ENCODE measurements at regions not wholly inside any gene's neighbourhood (a gene's known extent, or its start where the extent isn't known, plus 50 kb on each side); places are given as distances from the start of the nearest gene placed in this dataset.

DNA sequence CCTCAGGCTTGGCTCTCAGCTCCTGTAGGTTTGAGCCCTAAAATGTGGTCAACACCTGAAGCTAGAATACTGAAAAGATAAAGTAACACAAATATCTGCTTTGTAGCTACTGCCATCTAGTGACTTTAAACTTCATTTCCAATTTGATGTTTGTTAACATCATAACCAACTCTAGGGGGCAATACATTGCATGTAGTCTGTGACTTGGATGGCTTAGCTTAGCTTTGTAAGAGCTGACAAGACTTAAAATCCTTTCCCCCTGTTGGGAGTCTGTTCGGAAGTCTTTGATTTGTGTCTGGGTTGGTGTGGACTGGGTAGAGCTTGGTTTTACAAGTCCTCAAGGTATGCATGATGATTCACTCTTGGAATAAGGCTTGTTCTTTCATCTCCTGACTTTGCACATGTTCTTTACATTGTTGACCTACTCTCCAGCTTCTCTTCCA, 51.7 kb downstream of the SCN11A start:
- DNase-seq = no peak
- Mint-ChIP-seq H3K4me3 (no peak overlapping the region), H3K4me1 (ENCODE audit: low read depth) (no peaks in the 10 kb centered on the region), H3K27me3 (peaks cover 2% of the 10 kb centered on the region), H3K9me3 (no peaks in the 10 kb centered on the region), H3K27ac (no peak overlapping the region), H3K36me3 (no peaks in the 10 kb centered on the region)
- CTCF ChIA-PET = interaction anchor here (0.5 to 2.9 kb wide), 49 partner anchors 9 to 750 kb away, joined by 3 to 29 read pairs (median 4); partner anchors contain the start of gene EXOG
- intact Hi-C loops (cut with micrococcal nuclease) = loop anchor here (1.0 kb wide), 3 partner anchors 288 to 479 kb away; no protein-coding TSS in a partner anchor
- POLR2A ChIA-PET = interaction anchor here (0.6 kb wide), 1 partner anchor 13 kb away, joined by 3 read pairs; no protein-coding TSS in a partner anchor

DNA sequence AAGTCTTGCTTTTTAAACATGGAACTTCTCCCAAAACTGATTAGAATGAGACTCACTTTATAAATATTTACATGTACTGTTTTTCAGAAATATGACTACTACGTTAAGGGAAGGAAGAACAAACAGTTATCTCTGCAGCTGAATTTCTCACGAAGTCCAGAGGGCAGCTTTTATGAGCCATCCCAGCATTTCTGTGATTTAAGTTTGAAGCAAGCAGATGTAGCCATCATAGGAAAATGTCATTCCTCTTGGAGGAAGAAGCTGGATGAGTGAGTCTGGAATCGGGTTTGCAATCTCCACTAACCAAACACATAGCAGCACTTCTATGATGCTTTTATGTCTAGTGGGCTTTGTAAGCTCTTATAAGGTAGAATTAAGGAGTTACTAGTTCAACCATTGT, 53.7 kb downstream of the SCN11A start:
- POLR2A ChIA-PET = no interaction called here
- DNase-seq = no peak

DNA sequence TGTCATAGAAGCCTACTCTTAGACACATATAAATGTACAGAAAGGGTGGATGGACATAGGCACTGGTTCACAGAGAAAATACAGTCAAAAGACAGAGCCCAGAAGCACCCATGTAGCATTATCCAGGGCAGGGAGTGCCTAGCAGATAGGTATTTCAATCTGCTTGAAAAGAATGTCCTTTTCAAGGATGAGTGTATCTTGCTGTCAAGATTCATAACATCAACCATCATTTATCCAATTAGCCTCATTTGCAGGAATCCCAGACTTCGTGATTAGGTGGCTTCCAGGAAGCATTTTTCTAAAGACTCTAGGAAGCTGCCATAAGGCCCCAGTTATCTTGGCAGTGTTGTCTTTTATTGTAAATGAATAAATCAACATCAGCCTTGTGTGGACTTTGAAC, 55.6 kb downstream of the SCN11A start:
- no peak for DNase-seq
- peaks cover 9% of the 10 kb centered on the region for H3K27me3 Mint-ChIP-seq
- H3K4me1 Mint-ChIP-seq (ENCODE audit: low read depth) = no peaks in the 10 kb centered on the region
- H3K36me3 Mint-ChIP-seq = no peaks in the 10 kb centered on the region
- no peak overlapping the region for H3K4me3 Mint-ChIP-seq
- CTCF ChIA-PET = no interaction called here
- H3K9me3 Mint-ChIP-seq = no peaks in the 10 kb centered on the region
- intact Hi-C loops (cut with micrococcal nuclease) = no loop called here
- H3K27ac Mint-ChIP-seq = no peak overlapping the region
- POLR2A ChIA-PET = no interaction called here

More for the DNA sequence above, 53.7 kb downstream of the SCN11A start:
- Mint-ChIP-seq H3K4me1 (ENCODE audit: low read depth) (no peaks in the 10 kb centered on the region), H3K36me3 (no peaks in the 10 kb centered on the region), H3K27ac (no peak overlapping the region), H3K9me3 (no peaks in the 10 kb centered on the region), H3K27me3 (peaks cover 7% of the 10 kb centered on the region), H3K4me3 (no peak overlapping the region)
- CTCF ChIA-PET = interaction anchor here (1.0 to 2.9 kb wide), 4 partner anchors 16 to 477 kb away, joined by 3 to 29 read pairs (median 12); no protein-coding TSS in a partner anchor
- intact Hi-C loops (cut with micrococcal nuclease) = no loop called here

DNA sequence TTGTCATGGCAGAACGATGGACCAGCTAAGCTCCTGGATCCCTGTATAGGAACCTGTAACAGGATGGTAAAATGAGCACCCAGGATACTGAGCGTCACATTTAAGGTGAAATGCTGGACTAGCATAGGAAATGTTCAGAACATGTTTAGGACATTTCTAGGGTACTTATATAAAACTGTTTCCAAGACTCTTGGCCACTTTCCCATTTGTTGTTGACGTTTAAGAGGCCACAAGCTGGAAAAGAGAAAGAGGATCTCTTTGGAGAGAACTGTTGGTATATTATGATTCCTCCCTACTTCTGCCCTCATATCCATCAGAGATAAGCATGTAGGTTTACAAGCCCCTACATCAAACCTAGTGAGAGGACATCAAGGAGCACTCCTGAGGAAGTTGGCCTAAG, 57.5 kb downstream of the SCN11A start:
- Mint-ChIP-seq H3K4me1 (ENCODE audit: low read depth) (no peaks in the 10 kb centered on the region), H3K27me3 (peaks cover 12% of the 10 kb centered on the region), H3K36me3 (no peaks in the 10 kb centered on the region), H3K9me3 (no peaks in the 10 kb centered on the region), H3K4me3 (no peak overlapping the region), H3K27ac (no peak overlapping the region)
- no peak for DNase-seq
- ChIA-PET POLR2A (no interaction called here), CTCF (no interaction called here)
- intact Hi-C loops (cut with micrococcal nuclease) = no loop called here

DNA sequence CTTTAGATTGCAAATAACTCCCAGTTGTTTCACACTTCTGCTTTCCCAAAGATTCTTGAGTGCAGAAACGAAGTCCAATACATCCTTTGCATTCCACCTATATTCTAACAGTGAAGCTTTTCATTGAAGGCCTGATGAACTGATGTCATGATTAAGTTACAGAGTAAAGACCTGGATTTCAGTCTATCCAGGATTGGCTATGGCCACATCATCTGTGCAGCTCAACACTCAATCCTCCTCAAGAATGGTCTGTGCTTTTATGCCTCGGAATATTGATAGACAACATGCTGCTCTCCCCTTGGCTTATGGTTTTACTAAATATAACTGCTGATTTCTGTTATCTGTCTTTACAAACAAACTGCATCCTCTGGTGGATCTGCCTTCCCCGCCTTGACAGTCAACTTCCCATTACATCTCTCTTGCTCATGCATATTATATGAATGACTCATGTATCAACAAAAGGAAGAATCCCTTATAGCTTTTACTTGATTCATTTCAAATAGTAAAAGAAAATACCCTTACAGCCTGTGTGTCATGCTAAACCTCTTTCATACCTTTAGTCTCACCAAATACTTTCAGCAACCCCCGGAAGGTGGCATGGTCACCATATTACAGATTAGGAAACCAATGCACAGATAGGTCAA, 59.5 kb downstream of the SCN11A start:
- CTCF ChIA-PET = interaction anchor here (1.6 kb wide), 1 partner anchor 8 kb away, joined by 8 read pairs; no protein-coding TSS in a partner anchor
- DNase-seq = no peak
- H3K9me3 Mint-ChIP-seq = no peaks in the 10 kb centered on the region
- POLR2A ChIA-PET = no interaction called here
- H3K4me1 Mint-ChIP-seq (ENCODE audit: low read depth) = no peaks in the 10 kb centered on the region
- no peak overlapping the region for H3K27ac Mint-ChIP-seq
- H3K36me3 Mint-ChIP-seq = no peaks in the 10 kb centered on the region
- intact Hi-C loops (cut with micrococcal nuclease) = no loop called here
- H3K27me3 Mint-ChIP-seq = peaks cover 19% of the 10 kb centered on the region
- H3K4me3 Mint-ChIP-seq = no peak overlapping the region

DNA sequence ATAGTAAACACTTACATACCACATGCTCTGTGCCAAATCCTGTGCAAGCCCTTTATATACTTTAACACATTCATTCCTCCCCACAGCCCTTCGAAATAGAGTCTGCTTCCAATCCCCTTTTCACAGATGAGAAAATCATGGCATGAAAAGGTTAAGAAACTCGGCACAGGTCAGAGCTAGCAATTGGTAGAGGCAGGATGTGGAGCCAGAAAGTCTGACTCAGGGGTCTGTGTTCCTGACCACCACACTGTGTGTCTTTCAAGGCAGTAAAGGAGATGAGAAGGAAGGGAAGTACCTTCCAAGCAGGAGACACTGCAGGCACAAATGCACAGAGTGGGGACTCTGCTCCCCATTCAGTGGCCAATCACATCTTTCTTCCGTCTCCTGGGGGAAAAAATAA, 61.1 kb downstream of the SCN11A start:
- Mint-ChIP-seq H3K27me3 (peaks cover 19% of the 10 kb centered on the region), H3K36me3 (no peaks in the 10 kb centered on the region), H3K4me1 (ENCODE audit: low read depth) (no peaks in the 10 kb centered on the region), H3K9me3 (no peaks in the 10 kb centered on the region), H3K4me3 (no peak overlapping the region), H3K27ac (no peak overlapping the region)
- intact Hi-C loops (cut with micrococcal nuclease) = no loop called here
- no peak for DNase-seq
- ChIA-PET CTCF (interaction anchor here (1.6 kb wide), 1 partner anchor 9 kb away, joined by 8 read pairs; no protein-coding TSS in a partner anchor), POLR2A (no interaction called here)

DNA sequence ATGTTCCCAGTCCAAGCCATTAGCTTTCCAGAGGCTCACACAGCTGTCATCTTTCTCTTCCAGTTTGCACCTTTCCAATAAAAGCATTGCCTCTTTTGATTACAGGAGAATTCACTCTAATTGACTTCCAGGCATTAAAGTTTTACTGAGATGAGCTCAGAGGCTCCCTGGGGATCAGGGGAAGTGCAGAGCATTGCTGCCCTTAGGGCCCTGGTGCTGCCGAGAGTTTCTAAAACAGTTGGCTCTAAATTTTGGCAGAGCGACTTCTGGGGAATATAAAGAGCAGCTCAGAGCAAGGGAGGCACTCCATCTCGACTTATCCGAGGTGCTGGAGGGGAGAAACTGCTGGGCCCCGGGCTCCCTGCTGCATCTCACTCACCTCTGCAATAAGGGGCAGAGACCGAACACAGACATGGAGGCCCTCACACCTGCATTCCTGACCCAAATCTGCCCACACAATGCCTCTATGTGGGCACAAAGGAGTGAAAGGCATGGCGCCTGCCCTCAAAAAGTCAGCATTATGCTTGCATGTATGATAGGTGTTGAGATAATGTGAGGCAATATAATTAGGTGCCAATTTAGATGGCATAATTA, 61.7 kb downstream of the SCN11A start:
- ChIA-PET POLR2A (no interaction called here), CTCF (no interaction called here)
- Mint-ChIP-seq H3K27ac (no peak overlapping the region), H3K9me3 (no peaks in the 10 kb centered on the region), H3K36me3 (no peaks in the 10 kb centered on the region), H3K27me3 (peaks cover 19% of the 10 kb centered on the region), H3K4me1 (ENCODE audit: low read depth) (no peaks in the 10 kb centered on the region), H3K4me3 (no peak overlapping the region)
- intact Hi-C loops (cut with micrococcal nuclease) = no loop called here
- DNase-seq = no peak

DNA sequence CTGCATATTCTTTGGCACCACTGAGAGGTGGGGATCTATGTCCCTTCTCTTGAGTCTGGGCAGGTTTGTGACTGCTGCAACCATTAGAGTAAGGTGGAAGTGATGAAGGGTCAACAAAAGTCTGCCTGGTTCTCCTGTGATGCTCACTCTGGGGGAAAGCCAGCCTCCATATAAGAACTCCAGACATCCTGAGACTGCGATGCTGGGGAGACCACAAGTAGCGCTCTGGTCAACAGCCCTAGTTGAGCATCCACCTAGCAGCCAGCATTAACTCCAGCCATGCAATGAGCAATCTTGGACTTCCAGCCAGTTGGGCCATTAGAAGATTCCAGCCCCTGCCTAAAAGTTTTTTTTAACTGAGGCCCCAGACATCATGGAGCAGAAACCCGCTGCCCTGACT, 62.8 kb downstream of the SCN11A start:
- H3K27me3 Mint-ChIP-seq = peaks cover 21% of the 10 kb centered on the region
- H3K27ac Mint-ChIP-seq = no peak overlapping the region
- intact Hi-C loops (cut with micrococcal nuclease) = no loop called here
- CTCF ChIA-PET = no interaction called here
- H3K9me3 Mint-ChIP-seq = no peaks in the 10 kb centered on the region
- POLR2A ChIA-PET = no interaction called here
- no peaks in the 10 kb centered on the region for H3K4me1 Mint-ChIP-seq (ENCODE audit: low read depth)
- DNase-seq = no peak
- H3K36me3 Mint-ChIP-seq = no peaks in the 10 kb centered on the region
- no peak overlapping the region for H3K4me3 Mint-ChIP-seq

DNA sequence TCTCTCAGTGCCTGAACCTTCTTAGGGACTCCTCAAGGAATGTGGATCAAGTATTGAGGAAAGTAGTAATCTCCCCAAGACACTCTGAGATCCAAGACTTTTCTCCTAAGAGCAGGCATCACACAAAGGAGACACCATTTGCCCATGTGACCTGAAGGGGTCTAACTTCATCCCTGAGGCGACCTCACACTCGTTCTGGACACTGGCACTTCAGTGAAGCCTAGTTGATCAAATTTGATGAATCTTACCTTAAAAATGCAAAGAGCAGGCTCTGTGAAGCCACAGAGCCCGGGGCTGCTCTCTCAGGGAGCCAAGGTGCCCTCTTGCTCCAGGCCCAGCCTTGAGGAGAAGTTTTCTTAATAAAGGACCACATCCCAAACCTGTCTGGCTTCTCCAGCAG, 64.3 kb downstream of the SCN11A start:
- no peak for DNase-seq
- ChIA-PET POLR2A (no interaction called here), CTCF (interaction anchor here (1.4 kb wide), 1 partner anchor 12 kb away, joined by 6 read pairs; no protein-coding TSS in a partner anchor)
- intact Hi-C loops (cut with micrococcal nuclease) = no loop called here
- H3K9me3 Mint-ChIP-seq = no peaks in the 10 kb centered on the region
- no peaks in the 10 kb centered on the region for H3K4me1 Mint-ChIP-seq (ENCODE audit: low read depth)
- H3K36me3 Mint-ChIP-seq = no peaks in the 10 kb centered on the region
- no peak overlapping the region for H3K4me3 Mint-ChIP-seq
- no peak overlapping the region for H3K27ac Mint-ChIP-seq
- peaks cover 15% of the 10 kb centered on the region for H3K27me3 Mint-ChIP-seq

DNA sequence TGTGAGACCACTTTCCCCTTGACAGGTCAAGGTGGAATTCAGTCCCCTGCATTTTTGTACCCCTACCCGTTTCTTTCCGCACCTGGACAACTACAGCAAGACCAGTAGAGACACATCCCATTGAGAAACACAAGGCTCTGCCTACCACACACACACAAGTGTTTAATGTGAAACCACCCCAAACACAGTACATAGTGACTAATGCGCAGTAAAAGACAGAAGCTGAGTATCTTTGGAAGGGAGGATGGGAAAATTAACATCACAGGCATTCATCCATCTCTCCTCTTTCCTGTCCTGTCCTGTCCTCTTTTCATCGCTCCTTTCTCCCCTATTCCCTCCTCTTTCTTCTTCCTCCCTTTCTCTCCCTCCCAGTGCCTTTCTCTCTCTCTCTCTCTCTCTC, 64.8 kb downstream of the SCN11A start:
- CTCF ChIA-PET = interaction anchor here (1.2 kb wide), 1 partner anchor 13 kb away, joined by 4 read pairs; no protein-coding TSS in a partner anchor
- Mint-ChIP-seq H3K4me1 (ENCODE audit: low read depth) (no peaks in the 10 kb centered on the region), H3K36me3 (no peaks in the 10 kb centered on the region), H3K9me3 (no peaks in the 10 kb centered on the region), H3K4me3 (no peak overlapping the region), H3K27me3 (peaks cover 12% of the 10 kb centered on the region), H3K27ac (no peak overlapping the region)
- DNase-seq = no peak
- intact Hi-C loops (cut with micrococcal nuclease) = no loop called here
- POLR2A ChIA-PET = no interaction called here

DNA sequence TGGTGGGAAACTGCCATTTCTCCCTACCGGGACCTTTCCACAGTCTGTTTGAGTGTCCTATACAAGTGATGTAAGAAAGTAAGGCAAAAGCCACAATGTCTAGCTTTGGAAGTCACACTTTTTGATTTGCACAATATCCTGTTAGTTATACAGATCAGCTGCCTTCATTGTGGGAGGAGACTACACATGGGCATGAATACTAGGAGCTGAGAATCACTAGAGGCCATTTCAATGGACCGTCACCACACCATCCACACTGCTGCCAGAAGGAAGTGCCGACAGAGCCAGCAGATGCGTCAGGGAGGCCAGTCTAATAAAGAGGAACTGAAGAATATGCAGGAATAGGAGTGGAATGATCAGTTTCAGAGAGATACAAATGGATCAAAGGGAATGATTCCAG, 65.8 kb downstream of the SCN11A start:
- intact Hi-C loops (cut with micrococcal nuclease) = no loop called here
- no peak for DNase-seq
- CTCF ChIA-PET = interaction anchor here (1.2 kb wide), 1 partner anchor 14 kb away, joined by 4 read pairs; no protein-coding TSS in a partner anchor
- Mint-ChIP-seq H3K4me1 (ENCODE audit: low read depth) (no peaks in the 10 kb centered on the region), H3K4me3 (no peak overlapping the region), H3K27ac (no peak overlapping the region), H3K36me3 (no peaks in the 10 kb centered on the region), H3K27me3 (peaks cover 12% of the 10 kb centered on the region), H3K9me3 (no peaks in the 10 kb centered on the region)
- POLR2A ChIA-PET = no interaction called here

DNA sequence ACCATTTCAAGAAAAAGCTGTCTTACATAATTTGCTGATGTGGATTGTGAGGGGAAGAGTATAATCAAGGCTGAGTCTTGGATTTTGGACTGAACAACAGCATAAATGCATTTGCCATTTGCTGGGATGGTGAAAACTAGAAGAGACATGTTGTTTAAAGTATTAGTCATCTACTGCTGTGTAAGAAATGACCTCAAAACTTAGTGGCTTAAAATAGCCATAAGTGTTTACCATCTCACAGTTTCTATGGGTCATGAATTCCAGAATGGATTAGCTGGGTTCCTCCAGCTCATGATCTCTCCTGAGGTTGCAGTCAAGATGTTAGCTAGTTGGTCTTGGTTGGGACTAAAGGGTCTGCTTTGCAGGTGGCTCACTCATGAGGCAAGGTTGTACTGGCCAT, 66.2 kb downstream of the SCN11A start:
- intact Hi-C loops (cut with micrococcal nuclease) = no loop called here
- Mint-ChIP-seq H3K36me3 (no peaks in the 10 kb centered on the region), H3K4me1 (ENCODE audit: low read depth) (no peaks in the 10 kb centered on the region), H3K27ac (no peak overlapping the region), H3K9me3 (no peaks in the 10 kb centered on the region), H3K27me3 (peaks cover 11% of the 10 kb centered on the region), H3K4me3 (no peak overlapping the region)
- no peak for DNase-seq
- CTCF ChIA-PET = interaction anchor here (1.2 kb wide), 1 partner anchor 14 kb away, joined by 4 read pairs; no protein-coding TSS in a partner anchor
- POLR2A ChIA-PET = no interaction called here

DNA sequence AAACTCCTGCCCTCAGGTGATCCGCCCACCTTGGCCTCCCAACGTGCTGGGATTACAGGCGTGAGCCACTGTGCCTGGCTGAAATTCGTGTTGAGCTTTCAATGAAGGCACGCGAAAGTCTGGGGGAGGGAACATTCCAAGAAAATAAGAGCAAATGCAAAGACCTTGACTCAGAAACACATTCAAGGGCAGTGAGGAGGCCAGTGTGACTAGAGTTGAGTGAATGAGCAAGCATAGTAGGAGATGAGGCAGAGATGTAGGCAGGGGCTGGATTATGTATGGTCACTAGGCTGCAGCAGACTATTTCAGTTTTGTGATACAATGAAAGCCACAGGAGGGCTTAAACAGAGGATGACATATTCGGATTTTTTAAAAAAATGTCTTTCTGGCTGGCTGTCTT, 67.0 kb downstream of the SCN11A start:
- no peak overlapping the region for H3K27ac Mint-ChIP-seq
- H3K4me3 Mint-ChIP-seq = no peak overlapping the region
- intact Hi-C loops (cut with micrococcal nuclease) = no loop called here
- no peaks in the 10 kb centered on the region for H3K4me1 Mint-ChIP-seq (ENCODE audit: low read depth)
- DNase-seq = no peak
- no peaks in the 10 kb centered on the region for H3K36me3 Mint-ChIP-seq
- ChIA-PET POLR2A (no interaction called here), CTCF (no interaction called here)
- H3K27me3 Mint-ChIP-seq = peaks cover 9% of the 10 kb centered on the region
- H3K9me3 Mint-ChIP-seq = no peaks in the 10 kb centered on the region

Data from activated CD4-positive, alpha-beta memory T cell treated with anti-CD3 and anti-CD28 coated beads for 36 hours (primary cell).